OCI-LY1 (cell line): ENCODE measurements at regions not wholly inside any gene's neighbourhood (a gene's known extent, or its start where the extent isn't known, plus 50 kb on each side); places are given as distances from the start of the nearest gene placed in this dataset.
"Not testable (repeated sequence)": the region's sequence is repeated elsewhere in the genome, so short reads cannot be mapped to it uniquely, and the experiment has no call there.

ENCODE experiments used
- H2AFZ ChIP-seq: fragments of 200-600 bp; sonication (generic), shearing (Covaris generic); 2 replicates; pipeline ENCODE4 v1.6.0; 2014; ENCODE audit warnings: antibody characterized with exemption, mild to moderate bottlenecking, low read length
- H3F3A ChIP-seq: fragments of 200-600 bp; sonication (generic), shearing (Covaris generic); 2 replicates; pipeline ENCODE4 v1.6.0; 2014; ENCODE audit warnings: mild to moderate bottlenecking, antibody characterized with exemption, low read length, moderate library complexity; ENCODE audit not compliant: insufficient read depth
- H3K27ac ChIP-seq: fragments of 200-600 bp; sonication (generic); 2 replicates; pipeline ENCODE4 v1.5.1; 2014; ENCODE audit warnings: low read length, mixed run types, mild to moderate bottlenecking, low read depth; ENCODE audit not compliant: poor library complexity, severe bottlenecking
- H3K27me3 ChIP-seq: fragments of 200-600 bp; sonication (generic); 2 replicates; pipeline ENCODE4 v1.6.0; 2014; ENCODE audit warnings: antibody characterized with exemption, mild to moderate bottlenecking, low read length, moderate library complexity; ENCODE audit not compliant: insufficient read depth
- H3K36me3 ChIP-seq: fragments of 200-600 bp; sonication (generic); 2 replicates; pipeline ENCODE4 v1.6.1; 2014; ENCODE audit warnings: mild to moderate bottlenecking, antibody characterized with exemption, low read length, moderate library complexity, mixed read lengths; ENCODE audit not compliant: insufficient read depth
- H3K4me1 ChIP-seq: fragments of 200-600 bp; sonication (generic); 2 replicates; pipeline ENCODE4 v1.5.1; 2014; ENCODE audit warnings: mild to moderate bottlenecking, low read length, moderate library complexity; ENCODE audit not compliant: insufficient read depth, severe bottlenecking
- H3K4me2 ChIP-seq: fragments of 200-600 bp; sonication (generic), shearing (Covaris generic); 2 replicates; pipeline ENCODE4 v1.6.1; 2014; ENCODE audit warnings: low read length
- H3K4me3 ChIP-seq: fragments of 200-600 bp; sonication (generic); 2 replicates; pipeline ENCODE4 v1.5.1; 2014; ENCODE audit warnings: low read length, low read depth, mild to moderate bottlenecking, mixed read lengths; ENCODE audit not compliant: poor library complexity, severe bottlenecking
- H3K79me2 ChIP-seq: fragments of 200-600 bp; shearing (Covaris generic); 2 replicates; pipeline ENCODE4 v1.6.1; 2016; ENCODE audit warnings: mixed run types, low read length, mixed read lengths; ENCODE audit not compliant: insufficient read depth
- H3K9ac ChIP-seq: fragments of 200-600 bp; sonication (generic), shearing (Covaris generic); 2 replicates; pipeline ENCODE4 v1.6.1; 2014; ENCODE audit warnings: mild to moderate bottlenecking, low read length, mixed read lengths
- H3K9me2 ChIP-seq: fragments of 200-600 bp; sonication (generic), shearing (Covaris generic); 2 replicates; pipeline ENCODE4 v1.6.1; 2014; ENCODE audit warnings: low read depth, mild to moderate bottlenecking, low read length, mixed read lengths
- H3K9me3 ChIP-seq: fragments of 200-600 bp; shearing (Covaris generic); 2 replicates; pipeline ENCODE4 v1.6.1; 2014; ENCODE audit warnings: low read length, mixed read lengths
- H4K20me1 ChIP-seq: fragments of 200-600 bp; sonication (generic), shearing (Covaris generic); 2 replicates; pipeline ENCODE4 v1.6.0; 2016; ENCODE audit warnings: mild to moderate bottlenecking, low read length; ENCODE audit not compliant: insufficient read depth
- CTCF ChIP-seq: fragments of 200-600 bp; sonication (generic), shearing (Covaris generic); IDR thresholded peaks from 2 replicates; pipeline ENCODE4 v1.5.1; 2017; ENCODE audit warnings: mild to moderate bottlenecking, antibody characterized with exemption, low read length, moderate library complexity, mixed read lengths
- EZH2 ChIP-seq: fragments of 200-600 bp; sonication (generic), shearing (Covaris generic); IDR thresholded peaks from 2 replicates; pipeline ENCODE4 v1.8.0; 2017; ENCODE audit warnings: borderline replicate concordance, mixed run types, mild to moderate bottlenecking, antibody characterized with exemption, low read length, moderate library complexity, mixed read lengths

DNA sequence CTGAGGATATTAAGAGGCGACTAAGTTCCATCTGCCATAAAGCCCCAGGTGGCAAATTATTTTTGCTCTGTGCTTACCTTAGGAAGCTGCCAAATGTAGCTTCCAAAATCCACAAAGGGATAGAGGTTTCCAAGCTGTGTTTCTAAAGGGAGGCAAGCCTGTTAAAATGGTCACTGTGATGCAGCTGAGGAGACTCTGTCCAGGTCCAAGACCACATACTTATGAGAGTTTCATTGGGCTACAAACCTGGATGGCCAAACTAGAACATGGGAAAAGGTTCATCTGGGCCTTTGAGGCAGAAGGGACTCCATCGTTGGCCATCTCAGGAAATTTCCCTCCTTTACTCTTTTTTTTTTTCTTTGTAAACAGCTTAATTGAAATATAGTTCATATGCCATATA lies 306.9 kb upstream of the FGF13 start:
- no peaks in the 10 kb centered on the region for H3K4me1 ChIP-seq
- H2AFZ ChIP-seq: no peak overlapping the region
- no peaks in the 10 kb centered on the region for H3F3A ChIP-seq
- H3K79me2 ChIP-seq: no peaks in the 10 kb centered on the region
- H3K4me2 ChIP-seq: no peak overlapping the region
- no peaks in the 10 kb centered on the region for H3K9me2 ChIP-seq
- no peaks in the 10 kb centered on the region for H3K36me3 ChIP-seq
- no peak overlapping the region for H3K9ac ChIP-seq
- no peak overlapping the region for H3K27ac ChIP-seq
- H3K4me3 ChIP-seq: no peak overlapping the region
- H3K9me3 ChIP-seq: no peaks in the 10 kb centered on the region
- no peaks in the 10 kb centered on the region for H3K27me3 ChIP-seq
- no peaks in the 10 kb centered on the region for H4K20me1 ChIP-seq
- no peak for TF ChIP-seq CTCF
- no peak for TF ChIP-seq EZH2

- Histone ChIP-seq H3K9me3 (no peaks in the 10 kb centered on the region), H2AFZ (no peak overlapping the region), H3K4me2 (no peak overlapping the region), H3K27me3 (no peaks in the 10 kb centered on the region), H4K20me1 (no peaks in the 10 kb centered on the region), H3K9ac (no peak overlapping the region), H3K79me2 (no peaks in the 10 kb centered on the region), H3K4me1 (no peaks in the 10 kb centered on the region), H3K36me3 (no peaks in the 10 kb centered on the region), H3K9me2 (no peaks in the 10 kb centered on the region), H3F3A (no peaks in the 10 kb centered on the region), H3K27ac (no peak overlapping the region), H3K4me3 (no peak overlapping the region)
- TF ChIP-seq CTCF (no peak), EZH2 (no peak)
These were observed 304.1 kb upstream of the FGF13 start for GRCh38 chrX:139015627-139016026.

- no peak overlapping the region for H3K4me2 ChIP-seq
- no peaks in the 10 kb centered on the region for H3K27me3 ChIP-seq
- no peaks in the 10 kb centered on the region for H3K9me3 ChIP-seq
- TF ChIP-seq CTCF (no peak), EZH2 (no peak)
- no peak overlapping the region for H3K9ac ChIP-seq
- no peaks in the 10 kb centered on the region for H3K79me2 ChIP-seq
- H3F3A ChIP-seq: no peaks in the 10 kb centered on the region
- no peaks in the 10 kb centered on the region for H3K9me2 ChIP-seq
- no peak overlapping the region for H3K4me3 ChIP-seq
- H3K36me3 ChIP-seq: no peaks in the 10 kb centered on the region
- no peak overlapping the region for H3K27ac ChIP-seq
- no peaks in the 10 kb centered on the region for H4K20me1 ChIP-seq
- H3K4me1 ChIP-seq: no peaks in the 10 kb centered on the region
- no peak overlapping the region for H2AFZ ChIP-seq
These were observed 296.7 kb upstream of the FGF13 start for GRCh38 chrX:139008185-139008584.

DNA sequence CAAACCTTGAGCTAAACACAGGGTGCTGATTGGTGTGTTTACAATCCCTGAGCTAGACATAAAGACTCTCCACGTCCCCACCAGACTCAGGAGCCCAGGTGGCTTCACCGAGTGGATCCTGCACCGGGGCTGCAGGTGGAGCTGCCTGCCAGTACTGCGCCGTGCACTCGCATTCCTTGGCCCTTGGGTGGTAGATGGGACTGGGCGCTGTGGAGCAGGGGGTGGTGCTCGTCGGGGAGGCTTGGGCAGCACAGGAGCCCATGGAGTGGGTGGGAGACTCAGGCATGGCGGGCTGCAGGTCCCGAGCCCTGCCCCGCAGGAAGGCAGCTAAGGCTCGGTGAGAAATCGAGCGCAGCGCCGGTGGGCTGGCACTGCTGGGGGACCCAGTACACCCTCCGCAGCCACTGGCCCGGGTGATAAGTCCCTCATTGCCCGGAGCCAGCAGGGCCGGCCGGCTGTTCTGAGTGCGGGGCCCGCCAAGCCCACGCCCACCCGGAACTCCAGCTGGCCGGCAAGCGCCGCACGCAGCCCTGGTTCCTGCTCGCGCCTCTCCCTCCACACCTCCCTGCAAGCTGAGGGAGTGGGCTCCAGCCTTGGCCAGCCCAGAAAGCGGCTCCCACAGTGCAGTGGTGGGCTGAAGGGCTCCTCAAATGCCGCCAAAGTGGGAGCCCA lies 292.5 kb upstream of the FGF13 start:
- H3K27me3 ChIP-seq, H3K4me1 ChIP-seq, H4K20me1 ChIP-seq, H3K9me2 ChIP-seq, H3K4me2 ChIP-seq, H3K4me3 ChIP-seq, H3K36me3 ChIP-seq, H2AFZ ChIP-seq, H3K9ac ChIP-seq, H3K79me2 ChIP-seq, H3K9me3 ChIP-seq, H3F3A ChIP-seq, H3K27ac ChIP-seq: not testable (repeated sequence)
